ENCODE measurements at regions not wholly inside any gene's neighbourhood (a gene's known extent, or its start where the extent isn't known, plus 50 kb on each side); places are given as distances from the start of the nearest gene placed in this dataset.

DNA sequence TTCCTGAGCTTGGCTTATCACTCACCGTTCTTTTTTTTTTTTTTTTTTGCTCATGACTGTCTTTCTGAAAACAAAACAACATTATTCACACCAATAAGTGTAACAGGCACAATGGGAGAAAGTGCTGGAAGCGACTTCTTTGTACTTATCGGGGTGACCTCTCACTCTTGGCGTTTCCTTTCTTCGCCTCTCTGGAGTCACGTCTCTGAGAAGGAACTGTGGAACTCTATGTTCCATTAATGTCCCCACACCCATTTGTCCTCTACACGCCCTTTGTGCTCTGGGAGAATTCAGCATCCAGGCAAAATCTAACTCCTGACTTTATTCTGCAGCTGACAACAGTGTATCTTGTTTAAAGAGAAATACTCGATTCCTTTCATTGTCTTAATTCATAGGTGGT is 70.8 kb upstream of the FAM204A start:
- TF ChIP-seq, protein P1, sequence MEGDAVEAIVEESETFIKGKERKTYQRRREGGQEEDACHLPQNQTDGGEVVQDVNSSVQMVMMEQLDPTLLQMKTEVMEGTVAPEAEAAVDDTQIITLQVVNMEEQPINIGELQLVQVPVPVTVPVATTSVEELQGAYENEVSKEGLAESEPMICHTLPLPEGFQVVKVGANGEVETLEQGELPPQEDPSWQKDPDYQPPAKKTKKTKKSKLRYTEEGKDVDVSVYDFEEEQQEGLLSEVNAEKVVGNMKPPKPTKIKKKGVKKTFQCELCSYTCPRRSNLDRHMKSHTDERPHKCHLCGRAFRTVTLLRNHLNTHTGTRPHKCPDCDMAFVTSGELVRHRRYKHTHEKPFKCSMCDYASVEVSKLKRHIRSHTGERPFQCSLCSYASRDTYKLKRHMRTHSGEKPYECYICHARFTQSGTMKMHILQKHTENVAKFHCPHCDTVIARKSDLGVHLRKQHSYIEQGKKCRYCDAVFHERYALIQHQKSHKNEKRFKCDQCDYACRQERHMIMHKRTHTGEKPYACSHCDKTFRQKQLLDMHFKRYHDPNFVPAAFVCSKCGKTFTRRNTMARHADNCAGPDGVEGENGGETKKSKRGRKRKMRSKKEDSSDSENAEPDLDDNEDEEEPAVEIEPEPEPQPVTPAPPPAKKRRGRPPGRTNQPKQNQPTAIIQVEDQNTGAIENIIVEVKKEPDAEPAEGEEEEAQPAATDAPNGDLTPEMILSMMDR (IDR thresholded peaks at IDR 0.05): no peak
- TF ChIP-seq POLR2A (IDR thresholded peaks at IDR 0.05): no peak
